Endometrial microvascular endothelial cells (primary cell): ENCODE measurements at regions not wholly inside any gene's neighbourhood (a gene's known extent, or its start where the extent isn't known, plus 50 kb on each side); places are given as distances from the start of the nearest gene placed in this dataset.
"Not testable (repeated sequence)": the region's sequence is repeated elsewhere in the genome, so short reads cannot be mapped to it uniquely, and the experiment has no call there.

Experiments
- in situ Hi-C: cut with HindIII; loops from 2 replicates; pipeline ENCODE4 v1.10.0; 2017; ENCODE audit warnings: low sequenced_read_pairs, low pct_unique_long_range_greater_than_20kb; ENCODE audit errors: inconsistent ontology term

DNA sequence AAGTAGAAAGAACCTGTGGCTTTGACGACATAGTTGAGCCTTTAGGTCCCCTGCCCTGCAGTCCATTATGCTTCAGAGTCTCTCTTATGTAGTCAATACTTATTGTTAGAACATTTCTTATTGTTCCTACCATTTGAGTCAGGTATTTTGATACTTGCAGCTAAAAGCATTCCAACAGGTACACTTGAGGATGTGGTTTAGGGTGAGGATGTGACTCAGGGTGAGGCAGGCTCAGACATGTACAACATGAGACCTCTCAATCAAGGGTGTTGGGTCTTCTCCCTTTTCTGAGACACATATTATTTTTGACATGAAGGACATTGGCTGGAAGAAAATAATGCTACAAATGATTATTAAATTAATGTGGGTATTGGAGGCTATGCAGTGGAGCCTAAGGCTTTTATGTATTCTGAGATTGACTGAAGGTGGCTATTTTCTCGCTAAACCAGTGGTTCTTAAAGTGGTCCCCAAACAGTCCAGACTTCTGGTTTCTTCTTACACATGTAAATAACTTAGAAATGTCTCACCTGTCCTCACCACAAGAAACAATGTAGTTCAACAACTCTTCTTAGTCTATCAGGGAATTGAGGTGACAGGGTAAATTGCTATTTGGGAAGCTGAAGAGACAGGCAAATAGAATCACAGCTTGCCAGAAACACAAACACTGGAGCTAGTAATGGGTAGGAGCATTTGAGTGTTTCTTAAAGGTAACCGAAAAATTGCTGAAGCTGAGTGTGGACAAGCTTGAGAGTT is 135.5 kb upstream of the ZPLD1 start:
- in situ Hi-C loops: no loop called here

DNA sequence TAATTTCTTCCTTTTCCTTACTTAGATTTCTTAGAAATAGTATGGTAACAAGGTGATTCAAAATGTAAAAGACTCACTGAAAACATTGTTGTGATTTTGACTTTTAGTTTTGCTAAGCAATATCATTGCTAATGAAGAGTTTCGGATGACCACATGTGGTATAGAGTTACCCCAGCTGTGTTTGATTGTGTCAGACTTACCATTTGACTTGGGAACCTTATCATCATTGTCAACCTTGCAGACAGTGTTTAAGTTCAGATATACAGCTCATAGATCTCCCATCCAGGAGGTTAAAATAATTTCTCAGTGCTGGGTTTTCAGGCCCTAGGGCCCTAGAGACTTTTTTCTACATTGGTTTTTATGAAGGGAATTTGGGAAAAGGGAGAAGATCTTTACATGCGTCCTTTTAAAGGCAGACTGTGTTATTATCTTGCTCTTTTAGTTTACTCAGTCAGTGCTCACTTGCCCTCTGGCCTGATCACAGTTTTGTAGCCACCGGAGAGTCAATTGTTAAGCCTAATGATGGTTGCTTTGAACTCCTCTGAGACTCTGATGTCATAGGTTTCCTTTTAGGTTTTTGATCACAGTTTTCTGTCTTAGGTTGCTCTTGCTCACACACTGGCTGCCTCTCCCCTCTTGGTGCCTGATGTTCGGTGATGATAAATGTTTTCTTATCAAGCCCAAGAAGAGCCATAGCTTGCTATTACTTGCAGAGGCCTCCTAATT is 133.5 kb upstream of the ZPLD1 start:
- in situ Hi-C loops: no loop called here

DNA sequence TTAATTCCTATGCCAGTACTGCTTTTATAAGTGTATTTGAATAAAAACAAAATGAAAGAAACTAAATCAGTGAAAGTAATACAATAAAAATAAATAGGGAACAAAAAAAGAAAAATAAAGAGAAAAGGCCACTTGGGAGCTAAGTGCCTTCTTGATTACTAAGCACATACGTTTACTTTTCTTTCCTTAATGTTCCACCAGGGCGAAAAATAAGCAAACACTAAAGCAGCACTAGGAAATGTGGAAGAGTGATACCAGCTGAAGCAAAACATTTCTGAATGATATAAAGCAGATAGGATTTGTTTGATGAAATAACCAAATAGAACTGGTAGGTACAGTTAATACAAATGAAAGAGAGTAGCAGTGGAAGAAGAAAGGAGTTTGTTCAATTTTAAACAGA is 132.8 kb upstream of the ZPLD1 start:
- in situ Hi-C loops: no loop called here

DNA sequence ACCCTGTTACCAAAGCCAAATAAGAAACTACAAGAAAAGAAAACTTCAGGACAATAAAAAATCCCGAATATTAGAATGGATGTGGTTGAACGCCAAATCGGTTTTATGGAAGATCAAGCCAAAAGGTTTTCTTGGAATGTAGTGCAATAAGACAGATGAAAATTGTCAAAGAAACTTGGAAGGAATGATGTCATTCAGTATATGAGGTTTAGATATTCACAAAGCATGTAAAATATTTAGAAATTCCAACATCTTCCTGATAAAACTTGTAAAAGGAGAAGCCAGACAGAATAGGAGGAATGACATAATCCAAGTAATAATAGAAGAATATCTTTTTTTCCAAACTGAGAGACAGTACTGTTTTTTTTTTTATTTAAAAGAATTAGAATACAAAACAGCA is 130.3 kb upstream of the ZPLD1 start:
- in situ Hi-C loops: no loop called here

DNA sequence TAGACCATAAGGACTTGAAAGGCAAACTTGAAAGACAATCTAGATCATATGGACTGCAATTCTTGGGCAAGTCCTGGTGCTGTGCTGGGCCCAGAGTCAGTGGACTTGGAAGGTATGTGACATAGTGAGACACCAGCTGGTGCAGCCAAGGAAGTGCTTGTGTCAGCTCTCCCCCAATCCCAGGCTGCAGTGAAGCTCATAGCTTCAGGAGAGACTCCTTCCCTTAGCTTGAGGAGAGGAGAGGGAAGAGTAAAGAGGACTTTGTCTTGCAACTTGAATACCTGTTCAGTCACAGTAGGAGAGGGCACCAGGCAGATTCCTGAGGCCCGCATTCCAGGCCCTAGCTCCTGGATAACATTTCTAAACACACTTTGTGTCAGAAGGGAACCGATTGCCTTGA is 127.4 kb upstream of the ZPLD1 start:
- in situ Hi-C loops: no loop called here

DNA sequence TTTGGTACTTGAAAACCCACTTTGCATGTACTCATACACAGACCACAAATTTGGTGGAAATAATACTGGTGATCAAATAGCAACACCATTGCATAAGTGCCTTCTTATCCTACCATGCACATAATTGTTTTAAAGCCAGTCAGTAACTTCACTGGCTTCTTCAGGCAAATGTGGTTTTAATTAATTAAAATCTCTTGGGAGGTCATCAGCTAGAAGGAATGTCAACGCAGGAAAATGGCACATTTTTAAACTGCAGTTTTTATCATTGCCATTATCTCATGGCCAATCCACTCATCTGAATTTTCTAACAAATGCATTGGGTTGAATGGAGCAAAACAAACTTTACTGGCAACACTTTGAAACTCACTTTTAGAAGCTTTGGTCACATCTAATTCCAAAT is 105.7 kb upstream of the ZPLD1 start:
- in situ Hi-C loops: no loop called here

DNA sequence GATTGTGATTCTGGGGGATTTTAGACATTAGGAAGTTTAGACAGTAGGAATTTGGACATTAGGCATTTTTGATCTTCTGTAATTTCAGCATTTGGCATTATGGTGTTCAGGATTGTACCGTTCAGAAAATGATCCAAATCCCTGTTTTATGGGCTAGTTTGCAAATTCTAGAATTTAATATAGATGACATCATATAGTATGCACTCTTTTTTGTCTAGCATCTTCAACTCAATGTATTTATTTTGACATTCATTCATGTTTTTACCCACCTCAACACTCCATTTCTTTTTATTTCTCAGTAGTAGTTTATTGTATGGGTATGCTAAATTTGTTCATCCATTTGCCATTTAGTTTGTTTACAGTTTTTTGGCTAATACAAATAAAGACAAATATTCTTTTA is 105.3 kb upstream of the ZPLD1 start:
- in situ Hi-C loops: no loop called here

DNA sequence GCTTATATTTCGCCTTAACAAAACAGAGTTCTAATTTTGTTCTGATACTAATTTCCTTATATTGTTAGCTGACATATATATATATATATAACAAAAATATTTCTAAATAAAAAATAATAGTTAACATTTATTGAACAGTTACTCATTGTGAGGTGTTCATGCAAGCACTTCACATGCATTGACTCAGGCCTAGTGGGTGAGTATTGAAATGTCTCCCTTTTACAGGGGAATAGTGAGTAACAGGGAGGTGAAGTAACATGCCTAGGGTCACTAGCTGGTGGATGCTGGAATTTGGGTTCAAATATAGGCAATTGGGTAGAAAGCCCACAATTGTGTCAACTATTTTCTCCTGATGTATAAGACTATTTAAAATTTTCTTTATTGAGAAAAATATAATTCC is 102.6 kb upstream of the ZPLD1 start:
- in situ Hi-C loops: no loop called here

DNA sequence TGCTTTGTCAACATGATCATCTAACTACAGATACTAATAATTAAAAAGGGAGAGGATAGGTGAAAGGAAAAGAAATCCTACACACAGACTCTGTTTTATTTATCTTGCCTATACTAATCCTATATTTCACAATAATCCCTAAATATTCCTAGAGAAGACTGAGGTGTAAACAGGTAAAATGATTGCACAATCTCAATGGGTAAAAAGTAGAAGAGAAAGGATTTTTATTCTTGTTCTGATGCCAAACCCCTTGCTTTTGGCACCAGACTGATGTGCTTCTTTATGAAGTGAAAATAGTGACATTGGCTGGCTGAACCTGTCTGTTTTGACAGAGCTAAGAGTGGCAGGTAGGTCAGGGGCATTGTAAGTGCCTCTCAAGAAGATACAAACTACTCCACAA is 101.9 kb upstream of the ZPLD1 start:
- in situ Hi-C loops: no loop called here

DNA sequence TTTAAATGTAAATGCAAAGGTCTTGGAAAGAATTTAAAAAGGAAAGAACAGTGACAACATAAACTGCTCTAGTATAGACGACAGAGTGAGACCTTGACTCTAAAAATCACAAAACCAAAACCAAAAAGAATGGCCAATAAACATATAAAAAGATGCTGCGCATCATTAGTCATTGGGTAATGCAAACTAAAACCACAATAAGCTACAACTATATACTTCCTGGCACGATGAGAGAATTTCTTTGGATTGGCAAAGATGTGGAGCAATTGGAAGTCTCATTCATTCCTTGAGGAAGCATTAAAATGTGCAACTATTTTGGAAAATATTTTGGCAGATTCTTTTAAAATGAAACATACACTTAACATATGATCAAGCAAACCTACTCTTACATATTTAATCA is 98.7 kb upstream of the ZPLD1 start:
- in situ Hi-C loops: no loop called here

DNA sequence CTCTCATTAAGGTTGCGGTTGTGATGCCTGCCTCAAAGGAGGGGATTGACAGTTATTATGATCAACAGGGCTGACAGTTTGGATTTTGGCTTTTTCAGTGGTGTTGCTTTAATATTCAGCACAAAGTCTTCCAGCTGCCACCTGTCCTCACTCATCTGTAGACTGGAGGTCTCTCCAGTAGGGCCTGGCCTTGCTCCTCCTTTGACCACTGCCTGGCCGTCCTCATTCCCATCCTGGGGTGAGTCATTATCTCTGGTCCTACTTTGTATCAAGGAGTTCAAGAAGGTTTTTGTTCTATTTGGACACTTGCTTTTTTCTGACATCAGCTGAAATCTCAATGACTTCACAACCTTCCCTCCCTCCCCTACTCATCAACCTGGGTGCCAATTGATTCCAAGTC is 95.1 kb upstream of the ZPLD1 start:
- in situ Hi-C loops: no loop called here

DNA sequence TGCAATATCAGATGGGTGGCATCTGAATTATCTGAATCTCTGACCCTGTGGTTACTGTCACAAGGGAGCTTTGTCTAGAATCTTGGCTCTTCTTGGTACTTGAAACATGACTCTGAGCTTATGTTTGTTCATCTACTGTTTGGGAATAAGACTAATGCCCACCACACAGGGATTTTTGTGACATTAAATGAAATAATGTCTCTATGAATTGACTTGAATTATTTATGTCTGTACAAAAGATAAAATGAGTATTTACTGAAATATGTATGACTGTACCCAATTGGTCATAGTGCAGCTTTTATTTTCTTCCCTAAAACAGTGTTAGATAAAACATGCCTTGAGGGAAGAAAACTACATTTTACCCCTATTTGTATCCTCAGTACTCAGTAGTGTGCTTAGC is 87.9 kb upstream of the ZPLD1 start:
- in situ Hi-C loops: no loop called here

DNA sequence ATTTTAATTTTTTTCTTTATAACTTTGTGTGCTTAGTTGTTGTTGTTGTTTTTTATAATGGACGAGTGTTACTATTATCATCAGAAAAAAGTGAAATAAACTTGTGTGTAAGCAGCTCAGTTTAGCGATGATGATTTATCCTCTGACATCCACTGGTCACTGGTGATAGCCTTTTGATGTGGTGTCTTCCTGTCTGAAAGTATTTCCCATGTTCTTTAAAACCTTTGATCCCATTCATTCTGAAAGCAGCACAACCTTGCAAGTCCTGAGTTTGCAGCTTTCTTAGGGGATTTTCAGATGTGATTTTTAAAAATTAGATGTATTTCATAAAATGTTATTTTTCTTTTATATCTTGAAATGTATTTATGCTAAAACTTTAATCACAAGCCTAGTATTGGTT is 85.9 kb upstream of the ZPLD1 start:
- in situ Hi-C loops: no loop called here

DNA sequence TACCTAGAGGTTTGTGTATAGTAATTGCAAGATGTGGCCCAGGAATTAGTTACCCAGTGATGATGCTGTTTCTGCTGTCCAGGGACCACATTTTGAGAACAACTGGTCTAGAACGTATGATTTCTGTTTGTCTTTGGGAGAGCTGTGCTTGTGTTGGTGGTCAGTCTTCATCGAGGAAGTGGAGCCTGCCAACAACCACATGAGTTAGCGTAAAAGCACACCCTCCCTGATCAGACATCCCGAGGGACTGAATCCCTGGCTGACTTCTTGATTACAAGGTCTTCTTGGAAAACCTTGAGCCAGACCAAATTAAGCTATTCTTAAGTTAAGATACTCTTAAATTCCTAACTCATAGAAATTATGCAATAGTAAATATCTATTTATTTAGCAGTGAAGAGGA is 81.7 kb upstream of the ZPLD1 start:
- in situ Hi-C loops: no loop called here

DNA sequence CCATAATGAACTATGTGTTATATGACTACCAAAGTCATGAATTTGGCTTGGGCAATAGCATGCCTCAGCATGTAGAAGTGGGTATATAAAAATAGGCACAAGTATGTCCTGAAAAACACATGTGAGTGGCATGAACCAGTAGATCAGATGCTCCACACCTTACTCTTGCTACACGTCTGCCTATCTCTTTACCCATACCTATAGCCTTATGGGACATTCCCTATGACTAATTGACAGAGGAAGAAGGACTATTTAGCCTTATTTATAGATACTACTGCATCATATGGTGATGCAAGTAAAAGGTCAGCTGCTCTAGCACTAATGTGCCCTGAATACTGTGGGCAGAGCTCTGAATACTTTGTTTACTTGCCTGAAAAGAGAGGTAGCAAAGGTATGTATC is 81.0 kb upstream of the ZPLD1 start:
- in situ Hi-C loops: no loop called here

DNA sequence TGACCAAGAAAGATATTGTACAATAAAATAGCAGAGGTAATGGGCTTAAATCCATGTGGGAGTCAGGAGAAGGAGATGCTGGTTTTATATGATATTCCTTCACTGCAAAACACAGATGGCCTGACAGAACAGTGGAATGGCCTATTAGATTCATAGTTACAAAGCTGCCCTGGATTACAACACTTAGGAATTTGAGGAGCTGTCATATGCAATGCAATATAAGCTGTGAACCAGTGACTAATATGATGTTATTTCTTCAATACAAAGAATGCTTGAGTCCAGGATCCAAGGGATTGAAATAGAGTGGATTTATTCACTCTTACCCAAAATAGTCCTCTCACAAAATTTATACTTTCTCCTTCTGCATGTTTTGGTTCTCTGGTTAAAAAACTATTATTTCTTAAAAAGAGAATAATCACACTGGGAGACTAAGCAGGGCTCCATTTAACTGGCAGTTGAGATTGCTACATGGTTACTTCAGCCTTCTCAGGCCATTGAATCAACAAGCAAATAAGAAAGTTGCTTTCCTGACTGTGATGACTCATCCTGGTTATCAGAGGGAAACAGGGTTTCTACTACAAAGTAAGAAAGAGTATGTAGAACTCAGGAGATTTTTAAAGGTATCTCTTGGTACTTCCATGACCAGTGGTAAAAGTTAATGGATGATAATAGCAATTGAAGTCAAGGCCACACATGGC is 79.8 kb upstream of the ZPLD1 start:
- in situ Hi-C loops: no loop called here

DNA sequence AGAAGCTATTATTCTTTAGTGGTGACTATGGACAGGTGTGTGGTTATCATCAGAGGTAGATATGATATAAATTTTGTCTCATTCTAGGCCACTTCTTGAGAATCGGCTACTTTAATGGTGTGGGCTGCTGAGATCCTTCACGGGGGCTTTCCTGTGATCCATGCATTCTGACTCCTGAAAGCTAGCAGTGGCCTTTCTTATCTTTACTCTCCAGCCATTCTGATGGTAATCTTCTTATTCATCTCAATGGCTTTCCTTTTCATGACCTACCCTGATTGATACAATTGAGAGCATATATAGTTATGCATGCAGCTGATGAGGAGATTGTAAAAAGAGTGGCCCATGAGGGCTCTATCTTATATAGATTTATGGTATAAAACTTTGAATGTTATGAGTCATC is 78.3 kb upstream of the ZPLD1 start:
- in situ Hi-C loops: no loop called here

DNA sequence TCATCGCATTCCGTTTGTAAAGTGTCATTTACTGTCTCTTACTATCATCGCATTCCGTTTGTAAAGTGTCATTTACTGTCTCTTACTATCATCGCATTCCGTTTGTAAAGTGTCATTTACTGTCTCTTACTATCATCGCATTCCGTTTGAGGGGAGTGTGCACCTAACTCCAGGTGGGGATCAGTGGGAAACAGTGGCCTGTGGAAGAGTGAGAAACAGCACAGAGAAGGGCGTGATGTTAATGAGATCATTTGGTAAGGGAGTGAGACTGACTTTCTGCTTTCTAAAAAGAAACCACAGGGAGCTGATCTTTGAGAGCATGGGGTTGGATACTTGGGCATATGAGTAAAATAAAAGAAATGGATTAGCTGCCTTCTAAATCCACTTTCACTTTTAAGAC is 77.5 kb upstream of the ZPLD1 start:
- in situ Hi-C loops: not testable (repeated sequence)

DNA sequence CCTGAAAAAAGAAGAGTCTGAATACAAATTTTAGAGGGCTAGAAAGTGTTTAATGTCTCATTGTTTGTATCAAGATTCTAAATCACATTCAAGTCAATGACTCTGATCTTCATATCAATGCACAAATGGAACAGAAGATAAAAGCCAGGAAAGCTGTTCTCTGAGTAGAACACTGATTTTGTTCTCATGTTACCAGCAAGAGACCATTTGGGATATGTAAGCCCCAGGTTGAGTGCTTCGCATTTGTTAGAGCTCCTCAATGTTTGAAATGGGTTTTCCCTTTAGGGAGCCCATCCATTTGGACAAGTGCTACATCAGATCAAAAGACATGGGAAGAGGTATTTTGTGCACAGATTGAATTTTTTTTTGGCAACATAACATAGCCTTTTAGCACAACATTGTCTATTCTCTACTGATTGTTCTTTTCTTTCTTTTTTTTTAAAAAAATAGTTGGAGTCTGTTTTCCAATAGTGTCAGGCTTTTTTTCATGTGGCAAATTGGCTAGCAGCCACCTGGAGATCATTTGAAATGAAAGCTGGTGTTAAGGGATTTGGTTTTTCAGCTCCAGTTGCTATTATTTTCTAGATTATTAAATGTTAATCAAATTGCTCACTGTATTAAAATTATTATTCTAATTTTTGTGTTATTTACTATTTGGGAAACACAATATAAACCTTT is 74.5 kb upstream of the ZPLD1 start:
- in situ Hi-C loops: no loop called here

DNA sequence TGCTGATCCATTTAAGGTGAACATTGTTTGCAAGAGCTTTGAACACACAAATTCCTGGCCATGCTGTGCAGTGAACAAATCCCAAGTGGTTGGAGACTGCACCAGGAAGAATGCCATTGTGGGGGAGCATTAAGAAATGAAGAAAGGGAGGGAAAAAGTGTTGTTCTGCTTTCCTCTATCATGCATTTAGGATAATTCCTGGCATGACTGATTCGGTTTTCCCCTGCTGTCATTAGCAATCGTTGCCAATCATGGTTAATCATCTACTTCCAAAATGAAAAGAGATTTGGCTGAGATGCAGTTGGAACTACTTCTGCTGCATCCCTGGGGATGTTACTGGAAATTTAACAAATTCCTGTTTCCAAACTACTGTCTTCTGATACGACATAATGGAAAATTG is 73.7 kb upstream of the ZPLD1 start:
- in situ Hi-C loops: no loop called here
